ENCODE measurements at regions not wholly inside any gene's neighbourhood (a gene's known extent, or its start where the extent isn't known, plus 50 kb on each side); places are given as distances from the start of the nearest gene placed in this dataset.

DNA sequence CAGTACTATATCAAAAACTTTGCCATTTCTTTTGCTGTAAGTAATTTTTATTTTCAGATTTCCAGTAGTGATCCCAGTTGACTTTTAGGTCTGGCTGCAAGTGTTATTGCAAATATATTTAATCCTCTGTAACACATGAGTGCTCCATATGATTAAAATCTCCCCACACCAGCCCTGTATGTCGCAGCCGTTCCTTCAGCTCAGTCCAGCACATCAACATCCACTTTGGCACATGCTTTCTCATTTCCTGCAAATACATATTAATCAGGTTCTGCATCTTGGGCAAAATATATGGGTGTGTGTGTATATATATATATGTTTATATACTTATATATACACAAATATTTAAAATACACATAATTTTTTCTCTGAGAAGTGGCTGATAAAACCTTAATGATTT, 919.5 kb downstream of the JRKL start:
- CTCF ChIA-PET, result no interaction called here
- intact Hi-C loops (cut with micrococcal nuclease; ENCODE audit: unreplicated experiment), result no loop called here

GRCh38 chr11:97325693-97326092, 935.9 kb downstream of the JRKL start:
- intact Hi-C loops (cut with micrococcal nuclease; ENCODE audit: unreplicated experiment), result no loop called here
- Histone ChIP-seq H3K4me3 (ENCODE audit: low read depth, low read length, poor library complexity, severe bottlenecking) (no peak overlapping the region), H3K36me3 (ENCODE audit: insufficient read depth, low read length, poor library complexity, severe bottlenecking) (no peaks in the 10 kb centered on the region), H3K27me3 (replicated peaks; ENCODE audit: insufficient read depth, low read depth, low read length, poor library complexity) (no peaks in the 10 kb centered on the region), H3K27ac (ENCODE audit: low read depth, low read length, poor library complexity, severe bottlenecking) (no peak overlapping the region), H3K4me1 (ENCODE audit: insufficient read depth, low read length, poor library complexity, severe bottlenecking) (no peaks in the 10 kb centered on the region), H3K9me3 (ENCODE audit: low read depth, low read length, poor library complexity, severe bottlenecking) (peaks cover 5% of the 10 kb centered on the region)
- POLR2A ChIA-PET (ENCODE audit: low non-redundant PET), result interaction anchor here (0.6 kb wide), 1 partner anchor 857 kb away, joined by 12 read pairs; no protein-coding TSS in a partner anchor
- BruUV-seq (replicated peaks), result no TSS peak
- DNase-seq (ENCODE audit: low spot score), result no peak
- CTCF ChIA-PET, result no interaction called here
- TF ChIP-seq, protein P1, sequence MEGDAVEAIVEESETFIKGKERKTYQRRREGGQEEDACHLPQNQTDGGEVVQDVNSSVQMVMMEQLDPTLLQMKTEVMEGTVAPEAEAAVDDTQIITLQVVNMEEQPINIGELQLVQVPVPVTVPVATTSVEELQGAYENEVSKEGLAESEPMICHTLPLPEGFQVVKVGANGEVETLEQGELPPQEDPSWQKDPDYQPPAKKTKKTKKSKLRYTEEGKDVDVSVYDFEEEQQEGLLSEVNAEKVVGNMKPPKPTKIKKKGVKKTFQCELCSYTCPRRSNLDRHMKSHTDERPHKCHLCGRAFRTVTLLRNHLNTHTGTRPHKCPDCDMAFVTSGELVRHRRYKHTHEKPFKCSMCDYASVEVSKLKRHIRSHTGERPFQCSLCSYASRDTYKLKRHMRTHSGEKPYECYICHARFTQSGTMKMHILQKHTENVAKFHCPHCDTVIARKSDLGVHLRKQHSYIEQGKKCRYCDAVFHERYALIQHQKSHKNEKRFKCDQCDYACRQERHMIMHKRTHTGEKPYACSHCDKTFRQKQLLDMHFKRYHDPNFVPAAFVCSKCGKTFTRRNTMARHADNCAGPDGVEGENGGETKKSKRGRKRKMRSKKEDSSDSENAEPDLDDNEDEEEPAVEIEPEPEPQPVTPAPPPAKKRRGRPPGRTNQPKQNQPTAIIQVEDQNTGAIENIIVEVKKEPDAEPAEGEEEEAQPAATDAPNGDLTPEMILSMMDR (conservative IDR thresholded peaks at IDR 0.05; ENCODE audit: low read depth, low read length), result no peak
- TF ChIP-seq EZH2 (IDR thresholded peaks at IDR 0.05; ENCODE audit: borderline replicate concordance, low read depth, low read length, poor library complexity, severe bottlenecking), result no peak

More for the DNA sequence above, 919.5 kb downstream of the JRKL start:
- H3K27ac ChIP-seq (ENCODE audit: low read depth, low read length, poor library complexity, severe bottlenecking), result no peak overlapping the region
- DNase-seq (ENCODE audit: low spot score), result no peak
- no peaks in the 10 kb centered on the region for H3K4me1 ChIP-seq (ENCODE audit: insufficient read depth, low read length, poor library complexity, severe bottlenecking)
- no peaks in the 10 kb centered on the region for H3K36me3 ChIP-seq (ENCODE audit: insufficient read depth, low read length, poor library complexity, severe bottlenecking)
- POLR2A ChIA-PET (ENCODE audit: low non-redundant PET), result no interaction called here
- H3K4me3 ChIP-seq (ENCODE audit: low read depth, low read length, poor library complexity, severe bottlenecking), result no peak overlapping the region
- no TSS peak for BruUV-seq (replicated peaks)
- TF ChIP-seq EZH2 (IDR thresholded peaks at IDR 0.05; ENCODE audit: borderline replicate concordance, low read depth, low read length, poor library complexity, severe bottlenecking), result no peak
- TF ChIP-seq, protein P1 (conservative IDR thresholded peaks at IDR 0.05; ENCODE audit: low read depth, low read length), result no peak
- H3K27me3 ChIP-seq (replicated peaks; ENCODE audit: insufficient read depth, low read depth, low read length, poor library complexity), result no peaks in the 10 kb centered on the region
- no peaks in the 10 kb centered on the region for H3K9me3 ChIP-seq (ENCODE audit: low read depth, low read length, poor library complexity, severe bottlenecking)

DNA sequence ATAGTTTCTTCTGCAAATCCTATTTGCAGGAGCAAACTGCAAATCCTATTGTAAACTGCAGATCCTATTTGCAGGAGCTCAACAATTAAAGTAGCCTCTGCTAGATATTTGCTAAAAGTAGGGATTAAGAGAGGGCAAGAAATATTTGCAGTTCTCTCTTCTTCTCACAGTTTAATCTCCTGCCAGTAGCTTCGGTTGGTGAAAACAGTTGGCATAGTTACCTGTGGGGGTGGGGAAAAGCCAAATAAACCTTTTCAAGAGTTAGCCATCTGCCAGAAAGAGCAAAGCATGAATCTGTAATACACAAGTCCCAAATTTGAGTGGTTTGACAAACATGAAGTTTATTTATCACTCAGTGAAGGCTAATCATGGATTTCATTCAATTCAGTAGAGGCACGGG, 942.5 kb downstream of the JRKL start:
- H3K4me1 ChIP-seq (ENCODE audit: insufficient read depth, low read length, poor library complexity, severe bottlenecking), result no peaks in the 10 kb centered on the region
- H3K27ac ChIP-seq (ENCODE audit: low read depth, low read length, poor library complexity, severe bottlenecking), result no peak overlapping the region
- intact Hi-C loops (cut with micrococcal nuclease; ENCODE audit: unreplicated experiment), result no loop called here
- H3K27me3 ChIP-seq (replicated peaks; ENCODE audit: insufficient read depth, low read depth, low read length, poor library complexity), result no peaks in the 10 kb centered on the region
- no peaks in the 10 kb centered on the region for H3K36me3 ChIP-seq (ENCODE audit: insufficient read depth, low read length, poor library complexity, severe bottlenecking)
- no peak for DNase-seq (ENCODE audit: low spot score)
- ChIA-PET POLR2A (ENCODE audit: low non-redundant PET) (no interaction called here), CTCF (no interaction called here)
- H3K9me3 ChIP-seq (ENCODE audit: low read depth, low read length, poor library complexity, severe bottlenecking), result no peaks in the 10 kb centered on the region
- TF ChIP-seq EZH2 (IDR thresholded peaks at IDR 0.05; ENCODE audit: borderline replicate concordance, low read depth, low read length, poor library complexity, severe bottlenecking), result no peak
- TF ChIP-seq, protein P1 (conservative IDR thresholded peaks at IDR 0.05; ENCODE audit: low read depth, low read length), result no peak
- no peak overlapping the region for H3K4me3 ChIP-seq (ENCODE audit: low read depth, low read length, poor library complexity, severe bottlenecking)
- no TSS peak for BruUV-seq (replicated peaks)

Measured in A673 (cell line).